Testis (tissue), 2 donors: ENCODE measurements at regions not wholly inside any gene's neighbourhood (a gene's known extent, or its start where the extent isn't known, plus 50 kb on each side); places are given as distances from the start of the nearest gene placed in this dataset.

Experiments
- DNase-seq: peaks from one replicate; pipeline ENCODE4 v3.0.0-alpha.2; 2019
- H3K27ac ChIP-seq, 2 donors: fragments of 200-600 bp; sonication (generic); one replicate each; pipeline ENCODE4 v1.5.1; 2019
- H3K27me3 ChIP-seq: fragments of 200-600 bp; sonication (generic); one replicate; pipeline ENCODE4 v1.5.1; 2019
- H3K36me3 ChIP-seq: fragments of 200-600 bp; sonication (generic); one replicate; pipeline ENCODE4 v1.5.1; 2017; ENCODE audit warnings: low read depth; ENCODE audit errors: missing control alignments
- H3K4me1 ChIP-seq: fragments of 200-600 bp; sonication (generic); one replicate; pipeline ENCODE4 v1.5.1; 2019
- H3K4me3 ChIP-seq, 2 donors: fragments of 200-600 bp; sonication (generic); one replicate each; pipeline ENCODE4 v1.5.1; 2017 to 2019
- H3K9me3 ChIP-seq: fragments of 200-600 bp; sonication (generic); one replicate; pipeline ENCODE4 v1.5.1; 2017
- CTCF ChIP-seq, 3 experiments: fragments of 450-650 bp in 2 of 3; fragments of 200-600 bp in 1 of 3; sonication (generic) in 1 of 3; IDR thresholded peaks; one replicate each; pipeline ENCODE4 v1.5.1; 2016 to 2019; ENCODE audit warnings: antibody characterized with exemption in 3 of 3, mild to moderate bottlenecking in 2 of 3, moderate library complexity in 1 of 3
- POLR2A ChIP-seq: fragments of 450-650 bp; IDR thresholded peaks from one replicate; pipeline ENCODE4 v1.6.1; 2017; ENCODE audit warnings: antibody characterized with exemption, mild to moderate bottlenecking, moderate library complexity
- WGBS, 2 donors: methylation state at CpG; one replicate each; pipeline ENCODE4 v1.1.5; 2018; 5-methylcytosine and 5-hydroxymethylcytosine counted together
- intact Hi-C: fragments of 100-400 bp; cut with DNase I; formaldehyde crosslinking; loops from one replicate; pipeline ENCODE4 v1.15.1; 2023; ENCODE audit warnings: low total_unique reads

GRCh38 chr5:124924729-124925128, 178.3 kb upstream of the ZNF608 start:
- Histone ChIP-seq H3K27me3 (no peaks in the 10 kb centered on the region), H3K36me3 (no peaks in the 10 kb centered on the region), H3K4me1 (peaks cover 8% of the 10 kb centered on the region), H3K4me3 (no peak overlapping the region), H3K9me3 (no peaks in the 10 kb centered on the region), H3K27ac (no peak overlapping the region)
- intact Hi-C loops, result no loop called here
- TF ChIP-seq CTCF (IDR thresholded peaks at IDR 0.05) (no peak), POLR2A (no peak)
- WGBS, 2 donors, result 85 to 97% methylated on average over 1 of the region's 1 CpG
- no peak for DNase-seq

DNA sequence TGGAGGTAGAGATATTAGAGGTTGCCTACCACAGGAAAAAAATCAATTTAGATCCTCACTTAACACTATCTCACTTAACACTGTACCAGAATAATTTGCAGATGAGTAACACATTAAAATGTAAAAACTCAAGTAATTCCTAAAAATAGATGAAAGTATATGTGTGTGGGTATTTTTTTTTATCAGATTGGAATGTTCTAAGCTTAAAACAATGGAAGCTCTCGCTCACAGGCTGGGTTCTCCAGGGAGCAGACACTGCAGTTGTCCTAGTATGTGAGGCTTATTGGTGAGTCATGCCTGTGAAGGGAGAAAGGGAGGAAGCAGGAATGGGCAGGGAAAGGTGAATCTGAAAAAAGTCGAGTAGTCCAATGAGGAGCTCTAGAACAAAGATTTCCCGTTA, 181.3 kb upstream of the ZNF608 start:
- H3K9me3 ChIP-seq, result no peaks in the 10 kb centered on the region
- no peaks in the 10 kb centered on the region for H3K27me3 ChIP-seq
- TF ChIP-seq POLR2A (no peak), CTCF (IDR thresholded peaks at IDR 0.05) (no peak)
- no peak overlapping the region for H3K4me3 ChIP-seq
- intact Hi-C loops, result no loop called here
- H3K36me3 ChIP-seq, result no peaks in the 10 kb centered on the region
- no peak overlapping the region for H3K27ac ChIP-seq
- WGBS, 2 donors, result 82 to 91% methylated on average over 3 of the region's 3 CpGs
- DNase-seq, result no peak
- peaks cover 6% of the 10 kb centered on the region for H3K4me1 ChIP-seq

GRCh38 chr5:124929000-124929399, 182.6 kb upstream of the ZNF608 start:
- Histone ChIP-seq H3K4me3 (no peak overlapping the region), H3K36me3 (no peaks in the 10 kb centered on the region), H3K27me3 (no peaks in the 10 kb centered on the region), H3K4me1 (no peaks in the 10 kb centered on the region), H3K9me3 (no peaks in the 10 kb centered on the region), H3K27ac (no peak overlapping the region)
- no peak for DNase-seq
- WGBS, 2 donors, result 95 to 96% methylated on average over 5 of the region's 5 CpGs
- no peak for TF ChIP-seq POLR2A
- TF ChIP-seq CTCF (IDR thresholded peaks at IDR 0.05), result no peak
- intact Hi-C loops, result no loop called here

DNA sequence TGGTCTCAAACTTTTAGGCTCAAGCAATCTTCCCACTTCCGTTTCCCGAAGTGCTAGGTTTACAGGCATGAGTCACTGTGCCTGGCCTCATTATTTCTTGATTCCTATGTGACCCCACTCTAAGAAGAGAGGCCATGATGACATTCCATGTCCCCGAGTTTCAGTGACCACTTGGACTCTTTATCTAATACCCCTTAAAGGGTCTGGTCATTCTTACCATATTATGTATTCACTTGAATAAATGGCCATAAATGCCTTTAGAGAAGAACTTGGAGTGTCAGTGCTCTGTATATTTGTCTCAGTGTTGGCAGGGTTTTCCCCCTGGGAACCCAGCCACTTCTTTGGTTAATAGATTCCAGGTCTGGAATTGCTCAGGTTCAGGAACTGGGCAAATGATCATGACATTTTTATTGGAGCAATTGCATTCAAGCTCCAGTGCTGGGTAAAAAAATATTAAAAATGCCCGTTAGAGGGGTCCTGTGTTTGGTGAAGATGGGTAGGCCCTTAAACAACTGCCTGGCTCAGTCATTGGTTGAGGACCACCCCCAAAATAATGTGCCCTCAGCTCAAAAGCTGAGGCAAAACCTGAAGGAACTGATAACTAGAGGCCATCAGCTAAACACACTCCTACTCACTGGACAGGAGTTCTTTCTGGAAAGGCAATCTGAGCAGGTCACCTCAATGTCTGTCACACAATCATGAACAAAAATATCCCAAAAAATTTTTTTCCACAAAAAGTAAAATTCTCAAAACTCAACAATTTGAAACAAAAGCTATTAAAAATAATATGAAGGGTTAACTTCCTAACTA, 186.6 kb upstream of the ZNF608 start:
- Histone ChIP-seq H3K36me3 (no peaks in the 10 kb centered on the region), H3K27me3 (no peaks in the 10 kb centered on the region), H3K27ac (no peak overlapping the region), H3K9me3 (no peaks in the 10 kb centered on the region), H3K4me3 (no peak overlapping the region), H3K4me1 (no peaks in the 10 kb centered on the region)
- DNase-seq, result no peak
- intact Hi-C loops, result no loop called here
- WGBS, 2 donors, result 56 to 58% methylated on average over 4 of the region's 4 CpGs
- TF ChIP-seq POLR2A, result no peak
- no peak for TF ChIP-seq CTCF (IDR thresholded peaks at IDR 0.05)

DNA sequence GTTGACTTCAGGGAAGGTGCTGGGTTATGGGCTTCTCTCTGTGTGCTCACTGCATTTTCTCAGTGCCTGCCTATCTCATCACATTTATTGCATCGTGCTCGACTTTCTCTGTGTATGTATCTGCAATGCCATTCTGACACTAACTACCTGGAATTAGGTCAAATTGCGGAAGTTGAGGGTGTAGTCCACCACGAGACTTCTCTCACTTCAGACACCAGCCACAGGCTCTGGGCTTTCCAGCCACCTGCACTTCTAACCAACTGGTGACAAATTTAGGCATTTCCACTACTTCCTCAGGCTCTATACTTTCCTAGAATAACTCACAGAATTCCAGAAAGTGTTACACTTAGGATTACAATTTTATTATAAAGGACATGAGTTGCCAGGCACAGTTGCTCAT, 188.6 kb upstream of the ZNF608 start:
- Histone ChIP-seq H3K27me3 (no peaks in the 10 kb centered on the region), H3K4me3 (no peak overlapping the region), H3K9me3 (no peaks in the 10 kb centered on the region), H3K36me3 (no peaks in the 10 kb centered on the region), H3K27ac (no peak overlapping the region), H3K4me1 (no peaks in the 10 kb centered on the region)
- no peak for DNase-seq
- intact Hi-C loops, result no loop called here
- WGBS, 2 donors, result 86 to 90% methylated on average over 4 of the region's 4 CpGs
- TF ChIP-seq POLR2A (no peak), CTCF (IDR thresholded peaks at IDR 0.05) (no peak)
